ENCODE measurements at regions not wholly inside any gene's neighbourhood (a gene's known extent, or its start where the extent isn't known, plus 50 kb on each side); places are given as distances from the start of the nearest gene placed in this dataset.

DNA sequence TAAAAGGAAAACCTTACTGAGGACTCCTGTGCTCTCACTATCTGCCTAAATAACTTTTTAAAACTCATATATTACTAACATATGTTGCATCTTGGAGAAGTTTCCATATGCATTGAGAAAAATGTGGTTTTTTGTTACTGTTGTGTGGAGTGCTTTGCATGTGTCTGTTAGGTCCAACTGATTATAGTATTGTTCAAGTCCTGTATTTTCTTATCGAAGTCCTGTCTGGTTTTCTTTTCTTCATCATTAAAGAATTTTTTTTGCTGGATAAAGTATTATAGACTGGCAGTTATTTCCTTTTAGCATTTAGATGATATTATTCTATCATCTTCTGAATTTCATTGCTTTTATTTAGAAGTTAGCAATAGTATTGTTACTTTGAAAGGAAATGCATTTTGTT, 59.5 kb upstream of the ACSM6 start:
- TF ChIP-seq CTCF (IDR thresholded peaks at IDR 0.05) (no peak), EZH2 (IDR thresholded peaks at IDR 0.05) (no peak)

All from neural progenitor cell (in vitro differentiated cells).